Inflammatory macrophage treated with lipopolysaccharide for 4 hours (primary cell): ENCODE measurements at regions not wholly inside any gene's neighbourhood (a gene's known extent, or its start where the extent isn't known, plus 50 kb on each side); places are given as distances from the start of the nearest gene placed in this dataset.
"Not testable (repeated sequence)": the region's sequence is repeated elsewhere in the genome, so short reads cannot be mapped to it uniquely, and the experiment has no call there.

Source experiments
- DNase-seq: peaks from one replicate; pipeline ENCODE4 v3.0.0-alpha.2; 2020

DNA sequence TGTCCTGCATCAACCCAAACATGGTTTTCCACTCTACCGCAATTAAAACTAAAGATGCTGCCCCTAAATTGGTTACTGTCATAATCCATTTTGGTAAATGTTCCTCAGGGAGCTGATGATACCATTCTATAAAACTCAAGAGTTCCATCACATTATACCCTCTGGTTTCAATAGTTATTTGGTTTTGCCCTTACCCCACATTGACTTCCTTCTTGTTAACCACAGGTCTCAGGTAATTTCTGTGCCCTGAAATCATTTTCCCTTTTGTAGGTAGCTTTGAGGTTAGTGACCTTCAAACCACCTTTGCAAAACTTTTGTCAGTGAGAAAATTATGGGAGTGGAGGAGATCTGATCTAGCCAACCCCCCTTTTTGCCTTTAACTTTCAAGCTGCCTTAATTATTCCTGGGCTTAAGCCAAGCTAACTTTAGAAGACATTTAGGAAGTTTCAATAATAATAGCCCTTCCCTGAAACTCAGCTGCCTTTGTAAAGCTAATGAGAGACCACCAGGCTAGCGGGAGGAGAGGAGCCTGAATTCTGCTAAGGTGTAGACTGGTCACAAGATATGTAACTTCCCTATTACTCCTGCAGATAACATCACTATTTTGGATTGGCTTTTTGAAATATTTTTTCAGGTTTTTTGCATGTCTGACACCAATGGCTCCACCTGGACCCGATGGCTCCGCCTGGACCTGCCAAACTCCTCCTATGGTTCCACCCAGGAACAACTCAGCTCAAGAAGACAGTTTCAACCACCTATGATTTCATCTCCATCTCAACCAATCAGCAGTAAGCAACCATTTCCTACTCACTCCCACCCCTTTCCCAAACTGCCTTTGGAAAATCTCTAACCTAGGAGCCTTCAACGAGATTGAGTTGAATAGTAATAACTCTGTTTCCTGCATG, 224.9 kb downstream of the HS3ST3B1 start:
- no peak for DNase-seq

- no peak for DNase-seq
These were observed 222.0 kb downstream of the HS3ST3B1 start for GRCh38 chr17:14522795-14523387.

DNA sequence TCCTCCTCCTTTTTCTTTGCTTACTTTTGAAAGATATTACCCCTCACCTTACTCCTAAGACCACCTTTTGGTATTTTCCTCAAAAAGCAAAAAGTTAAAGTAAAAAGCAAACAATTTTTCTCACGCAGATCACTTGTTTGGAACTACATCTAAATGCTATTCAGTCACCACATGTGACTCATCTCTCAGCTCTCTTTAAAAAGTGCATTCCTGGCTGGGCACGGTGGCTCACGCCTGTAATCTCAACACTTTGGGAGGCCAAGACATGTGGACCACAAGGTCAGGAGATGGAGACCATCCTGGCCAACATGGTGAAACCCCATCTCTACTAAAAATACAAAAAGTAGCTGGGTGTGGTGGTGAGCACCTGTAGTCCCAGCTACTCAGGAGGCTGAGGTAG, 218.0 kb downstream of the HS3ST3B1 start:
- DNase-seq = not testable (repeated sequence)

GRCh38 chr17:14514973-14515372, 214.1 kb downstream of the HS3ST3B1 start:
- DNase-seq = no peak

- DNase-seq = no peak
These were observed 213.0 kb downstream of the HS3ST3B1 start for GRCh38 chr17:14513835-14514234.

DNA sequence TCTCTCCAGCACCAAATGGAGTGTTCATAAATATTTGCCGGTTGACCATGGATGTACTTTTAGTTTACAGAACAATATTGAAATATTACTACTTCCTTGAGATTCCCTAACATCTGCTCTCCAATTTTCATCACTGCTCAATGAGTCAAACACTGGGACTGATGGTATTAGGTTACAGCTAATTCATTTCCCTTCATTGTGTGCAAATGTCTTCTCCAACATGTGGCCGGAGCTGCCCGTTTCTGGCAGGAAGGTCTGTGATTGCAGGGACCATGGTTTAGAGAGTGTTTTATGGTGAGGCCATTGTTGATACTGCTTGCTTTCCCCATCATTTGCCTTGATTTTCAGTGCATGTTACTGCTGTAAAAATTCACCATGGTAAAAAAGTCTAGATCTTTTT, 209.3 kb downstream of the HS3ST3B1 start:
- DNase-seq = no peak

GRCh38 chr17:14508156-14508555, 207.3 kb downstream of the HS3ST3B1 start:
- no peak for DNase-seq

GRCh38 chr17:14506364-14506763, 205.5 kb downstream of the HS3ST3B1 start:
- no peak for DNase-seq

GRCh38 chr17:14505606-14506005, 204.7 kb downstream of the HS3ST3B1 start:
- no peak for DNase-seq

GRCh38 chr17:14499976-14500375, 199.1 kb downstream of the HS3ST3B1 start:
- DNase-seq = no peak

GRCh38 chr17:14498812-14499211, 197.9 kb downstream of the HS3ST3B1 start:
- no peak for DNase-seq

- no peak for DNase-seq
These were observed 193.3 kb downstream of the HS3ST3B1 start for GRCh38 chr17:14494161-14494560.

GRCh38 chr17:14489986-14490385, 189.1 kb downstream of the HS3ST3B1 start:
- no peak for DNase-seq

DNA sequence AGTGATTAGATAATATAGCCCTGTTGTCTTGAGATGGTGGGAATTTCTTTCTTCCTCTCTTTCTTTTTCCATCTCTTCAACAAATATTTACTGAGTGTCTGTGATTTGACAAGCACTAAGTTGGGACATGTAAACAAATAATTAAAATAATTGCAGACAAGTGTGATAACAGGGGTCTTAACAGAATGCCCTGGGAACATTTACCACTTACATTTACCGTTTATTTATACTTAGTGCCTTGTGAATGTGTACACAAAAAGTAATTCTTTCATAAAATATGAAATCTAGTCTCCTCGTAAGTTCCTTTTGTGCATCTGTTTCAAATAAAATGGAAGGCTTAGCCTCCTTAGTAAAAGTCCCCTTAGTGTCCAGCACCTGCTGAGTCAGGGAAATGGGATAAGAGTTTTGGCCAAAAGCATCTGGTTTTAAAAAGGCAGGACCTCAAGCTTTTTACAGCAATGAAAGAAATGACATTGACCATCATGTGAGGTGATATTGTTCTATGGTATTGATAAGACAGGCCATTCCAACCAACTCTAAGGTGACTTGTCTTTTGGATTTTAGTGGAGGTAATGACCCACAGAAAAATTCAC, 188.2 kb downstream of the HS3ST3B1 start:
- no peak for DNase-seq

DNA sequence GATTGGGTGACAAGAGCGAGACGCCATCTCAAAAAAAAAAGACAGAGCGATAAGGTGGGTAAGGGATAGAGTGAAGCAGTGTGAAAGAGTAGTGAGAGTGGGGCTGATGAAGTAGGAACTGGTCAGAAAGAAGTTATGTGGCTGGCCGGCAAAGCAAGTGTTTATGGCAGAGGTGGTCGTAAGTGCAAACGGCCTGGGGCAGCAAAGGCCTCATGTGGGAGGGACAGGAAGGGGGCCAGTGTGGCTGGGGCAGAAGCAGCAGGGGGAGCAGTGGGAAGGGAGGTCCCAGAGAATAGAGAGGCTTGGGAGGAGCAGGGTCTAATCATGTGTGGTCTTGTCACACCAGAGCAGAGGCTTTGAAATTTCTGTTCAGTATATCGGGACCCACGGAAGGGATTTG, 186.2 kb downstream of the HS3ST3B1 start:
- no peak for DNase-seq

DNA sequence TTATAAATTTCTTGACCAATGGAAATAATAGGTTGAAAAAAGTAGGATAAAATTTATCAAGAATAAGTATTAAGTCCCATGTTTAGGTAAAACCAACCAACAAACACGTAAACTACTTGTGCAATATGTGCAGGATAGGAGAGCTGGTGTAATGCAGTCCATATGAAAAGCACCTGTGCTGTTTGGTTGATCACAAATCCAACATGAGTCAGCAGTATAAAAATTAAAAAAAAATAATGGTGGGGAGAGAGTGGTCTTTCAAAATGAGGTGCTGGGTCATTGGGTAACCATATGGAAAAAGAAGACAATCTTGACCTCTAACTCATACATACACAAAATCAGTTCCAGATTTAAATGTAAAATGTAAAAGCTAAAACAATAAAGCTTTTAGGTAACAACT, 181.8 kb downstream of the HS3ST3B1 start:
- DNase-seq = no peak

- no peak for DNase-seq
These were observed 180.8 kb downstream of the HS3ST3B1 start for GRCh38 chr17:14481664-14482063.

DNA sequence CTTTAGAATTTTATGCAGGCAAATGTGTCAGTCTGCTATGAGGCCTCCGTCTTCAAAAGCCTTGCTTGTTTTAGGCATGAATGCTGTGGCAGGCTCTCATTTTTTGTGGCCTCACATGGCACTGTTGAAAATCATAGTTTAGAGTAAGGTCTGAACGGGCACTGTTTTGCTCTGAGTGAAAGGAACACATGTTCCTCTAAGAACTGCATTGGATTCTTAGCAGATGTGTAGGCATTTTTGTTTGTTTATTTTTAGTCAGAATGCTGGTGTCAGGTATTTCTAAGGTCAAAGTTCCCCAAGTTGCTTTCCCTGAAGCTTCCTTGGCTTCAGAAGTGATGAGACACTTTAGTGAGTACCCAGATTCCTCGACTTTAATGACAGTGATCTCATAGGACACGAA, 173.7 kb downstream of the HS3ST3B1 start:
- no peak for DNase-seq

DNA sequence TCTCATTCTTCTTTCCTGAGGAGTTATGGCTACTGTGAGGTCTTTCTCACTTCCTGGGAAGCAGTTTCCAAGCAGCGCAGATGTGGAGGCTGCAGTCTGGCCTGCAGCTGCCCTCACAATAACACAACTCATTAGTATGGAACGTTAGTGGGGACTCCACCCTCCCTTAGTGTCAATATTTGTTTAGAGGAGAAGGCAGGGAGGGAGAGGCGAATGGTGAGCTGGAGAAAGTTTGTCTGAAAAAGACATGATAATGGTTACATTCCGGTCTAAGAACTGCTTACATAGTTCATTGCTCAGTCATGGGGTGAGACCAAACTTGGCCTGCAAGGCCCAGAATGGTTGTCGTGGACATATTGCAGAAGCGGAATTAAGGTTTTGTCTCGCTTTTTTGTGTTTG, 170.2 kb downstream of the HS3ST3B1 start:
- no peak for DNase-seq

- no peak for DNase-seq
These were observed 169.5 kb downstream of the HS3ST3B1 start for GRCh38 chr17:14470417-14470816.

GRCh38 chr17:14469971-14470370, 169.1 kb downstream of the HS3ST3B1 start:
- no peak for DNase-seq

DNA sequence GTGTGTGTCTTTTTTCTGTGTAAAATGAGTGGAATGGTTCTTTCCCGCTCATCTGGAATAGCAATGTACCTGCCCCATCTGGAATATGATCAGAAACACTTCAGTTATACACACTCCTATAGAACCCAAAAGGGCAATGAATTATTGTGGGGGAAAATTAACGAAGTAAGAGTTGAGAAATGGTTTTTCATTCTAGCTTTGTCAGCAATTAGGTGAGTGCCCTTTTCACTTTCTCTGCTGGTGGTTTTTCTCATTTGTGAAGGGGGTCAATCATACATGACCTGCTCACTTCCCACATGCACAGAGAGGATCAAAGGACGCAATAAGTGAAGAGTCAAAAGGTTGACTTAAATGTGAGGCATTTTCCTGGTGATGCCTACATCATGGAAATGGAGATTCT, 168.0 kb downstream of the HS3ST3B1 start:
- DNase-seq = no peak

GRCh38 chr17:14461227-14461548, 160.3 kb downstream of the HS3ST3B1 start:
- no peak for DNase-seq

DNA sequence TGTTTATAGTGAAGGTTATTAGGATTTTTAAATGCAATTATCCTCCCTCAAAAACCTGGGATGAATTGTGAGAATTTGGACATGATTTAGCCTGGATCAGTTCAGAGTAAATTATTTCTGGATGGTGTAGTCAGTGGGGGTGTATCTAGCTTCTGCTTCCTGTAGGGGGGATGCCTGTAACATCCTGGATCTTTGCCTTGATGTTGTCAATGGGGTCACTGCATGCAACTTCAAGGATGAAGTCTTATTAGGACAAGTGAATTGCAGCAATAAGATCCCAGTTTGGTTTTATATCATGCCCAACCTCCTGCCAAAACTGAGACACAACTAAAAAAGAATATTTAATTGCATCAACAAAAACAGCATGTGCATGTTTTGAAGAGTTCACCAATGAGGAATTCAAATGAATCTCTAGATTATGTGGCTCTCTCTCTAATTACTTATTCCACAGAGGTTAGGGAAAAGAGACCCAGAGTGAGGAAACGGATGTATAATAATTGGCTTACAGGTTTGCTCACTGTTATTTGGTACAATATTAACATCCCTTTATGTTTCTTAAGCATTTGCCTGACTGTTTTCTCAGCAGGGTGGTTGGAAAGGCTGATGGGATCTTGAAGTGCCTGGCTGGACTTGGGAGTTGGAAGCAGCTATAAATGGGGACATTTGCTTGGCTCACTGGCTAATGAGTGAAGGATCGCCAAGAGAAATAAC, 159.8 kb downstream of the HS3ST3B1 start:
- no peak for DNase-seq
